ENCODE measurements at regions not wholly inside any gene's neighbourhood (a gene's known extent, or its start where the extent isn't known, plus 50 kb on each side); places are given as distances from the start of the nearest gene placed in this dataset.

DNA sequence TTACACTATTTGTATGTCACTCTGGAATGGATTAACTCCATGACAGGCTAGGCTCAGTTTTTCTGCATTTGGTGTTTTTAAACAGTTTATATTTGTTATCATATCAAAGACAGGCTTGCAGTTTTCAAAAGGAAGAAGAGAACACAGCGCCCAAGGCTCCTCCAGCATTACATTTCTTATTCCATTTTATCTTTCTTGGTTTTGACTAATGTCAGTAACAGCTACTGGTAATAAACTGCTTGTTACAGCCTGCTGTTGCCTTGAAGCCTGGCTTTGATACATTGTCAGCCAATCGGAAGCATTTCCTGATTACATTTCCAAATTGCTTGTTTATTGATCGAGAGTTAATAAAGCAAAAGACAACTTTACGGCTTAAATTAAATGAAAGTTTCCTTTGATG is 166.0 kb upstream of the MDFIC start:
- 51% methylated on average over 4 of the region's 4 CpGs for WGBS
- Histone ChIP-seq H3K4me3 (ENCODE audit: low read depth, low read length) (no peak overlapping the region), H3K36me3 (ENCODE audit: insufficient read depth) (no peaks in the 10 kb centered on the region), H3K4me1 (ENCODE audit: insufficient read depth) (no peaks in the 10 kb centered on the region), H3K27ac (ENCODE audit: low read depth) (no peak overlapping the region)
- DNase-seq (ENCODE audit: extremely low spot score) = no peak

GRCh38 chr7:114758661-114759227 is 163.2 kb upstream of the MDFIC start:
- DNase-seq (ENCODE audit: extremely low spot score) = no peak
- Histone ChIP-seq H3K4me1 (ENCODE audit: insufficient read depth) (no peaks in the 10 kb centered on the region), H3K27ac (ENCODE audit: low read depth) (no peak overlapping the region), H3K4me3 (ENCODE audit: low read depth, low read length) (no peak overlapping the region), H3K36me3 (ENCODE audit: insufficient read depth) (no peaks in the 10 kb centered on the region)
- 89% methylated on average over 4 of the region's 4 CpGs for WGBS

DNA sequence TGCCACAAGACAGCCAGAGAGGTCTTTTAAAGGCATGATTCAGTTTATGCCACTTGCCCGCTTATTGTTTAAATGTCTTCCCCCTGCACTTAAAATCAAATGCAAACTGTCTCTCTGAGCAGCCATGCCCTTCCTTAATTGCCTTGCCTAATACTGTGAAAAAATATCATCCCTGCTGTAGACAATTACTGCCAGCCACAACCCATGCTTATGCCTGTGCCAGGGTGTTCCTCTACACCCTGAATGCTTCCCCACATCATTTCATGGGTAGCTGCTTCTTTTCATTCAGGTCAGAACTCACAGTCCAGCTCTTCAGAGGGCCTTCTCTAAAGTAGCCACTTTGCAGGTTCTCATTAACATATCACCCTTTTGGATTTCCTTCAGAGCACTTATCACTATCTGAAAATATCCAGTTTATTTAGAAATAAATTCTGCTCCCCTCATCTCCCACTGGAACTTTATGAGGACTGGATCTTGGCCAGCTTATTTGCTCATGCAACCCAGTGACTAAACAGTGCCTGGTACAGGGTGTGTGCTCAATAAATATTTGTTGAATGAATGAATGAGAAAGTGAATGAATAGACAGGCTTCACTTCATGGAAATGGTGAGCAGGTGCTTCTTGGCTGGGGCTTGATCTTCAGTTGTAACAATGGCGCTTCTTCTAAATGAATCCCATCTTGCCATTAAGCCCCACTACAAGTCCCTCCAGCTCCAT is 162.4 kb upstream of the MDFIC start:
- Histone ChIP-seq H3K4me3 (ENCODE audit: low read depth, low read length) (no peak overlapping the region), H3K27ac (ENCODE audit: low read depth) (no peak overlapping the region), H3K36me3 (ENCODE audit: insufficient read depth) (no peaks in the 10 kb centered on the region), H3K4me1 (ENCODE audit: insufficient read depth) (no peaks in the 10 kb centered on the region)
- no peak for DNase-seq (ENCODE audit: extremely low spot score)
- 96% methylated on average over 2 of the region's 2 CpGs for WGBS

DNA sequence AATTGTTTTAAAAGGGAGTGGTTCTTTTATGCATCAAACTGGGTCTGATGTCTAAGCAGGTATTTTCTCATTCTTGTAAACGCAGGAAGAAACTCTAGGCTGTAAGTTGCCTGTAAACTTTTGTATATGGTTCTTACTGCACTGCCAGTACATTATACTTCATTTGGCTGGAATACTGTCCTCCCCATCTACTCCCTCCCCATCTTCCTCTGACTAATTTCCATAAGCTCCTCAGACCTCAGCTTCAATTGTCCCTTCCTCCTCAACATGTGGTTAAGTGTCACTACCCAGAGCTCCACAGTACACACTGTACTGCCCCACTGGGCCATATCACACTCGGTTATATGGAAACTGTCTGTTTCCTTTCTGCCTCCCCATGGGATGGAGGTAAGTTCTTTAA is 161.4 kb upstream of the MDFIC start:
- Histone ChIP-seq H3K4me3 (ENCODE audit: low read depth, low read length) (no peak overlapping the region), H3K4me1 (ENCODE audit: insufficient read depth) (no peaks in the 10 kb centered on the region), H3K36me3 (ENCODE audit: insufficient read depth) (no peaks in the 10 kb centered on the region), H3K27ac (ENCODE audit: low read depth) (no peak overlapping the region)
- 81% methylated on average over 2 of the region's 2 CpGs for WGBS
- no peak for DNase-seq (ENCODE audit: extremely low spot score)

GRCh38 chr7:114761973-114762372 is 159.9 kb upstream of the MDFIC start:
- 92% methylated on average over 2 of the region's 2 CpGs for WGBS
- no peak overlapping the region for H3K4me3 ChIP-seq (ENCODE audit: low read depth, low read length)

DNA sequence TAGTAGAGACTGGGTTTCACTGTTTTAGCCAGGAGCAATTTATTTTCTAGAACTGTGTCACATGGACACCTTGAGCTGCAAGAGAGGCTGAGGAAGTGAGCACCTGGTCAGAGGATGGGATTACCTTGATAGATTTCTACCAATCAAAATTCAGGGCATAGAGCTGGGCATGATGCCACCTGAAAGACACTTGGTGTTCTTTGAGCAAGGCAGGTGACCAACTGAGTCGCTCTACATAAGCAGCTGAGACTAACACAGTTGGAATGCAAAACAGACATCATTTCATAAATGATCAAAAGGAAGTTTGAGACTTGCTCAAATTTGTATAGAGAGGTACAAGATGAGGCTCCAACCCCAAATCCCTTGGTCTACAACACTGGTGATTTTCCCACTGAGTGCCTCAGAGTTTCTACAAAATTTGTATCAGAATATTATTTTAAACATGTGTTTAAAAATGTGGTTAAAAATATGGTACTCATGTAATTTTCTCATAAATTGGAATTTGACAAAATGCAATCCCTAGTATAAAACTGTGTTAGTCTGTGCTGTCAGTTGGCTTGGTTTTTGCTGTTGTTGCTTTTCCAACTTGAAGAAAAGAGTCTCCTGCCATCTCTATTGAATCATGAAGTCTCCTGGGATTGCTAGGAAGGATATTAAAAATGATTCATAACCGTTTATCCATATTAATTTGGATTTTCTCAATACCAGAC is 156.4 kb upstream of the MDFIC start:
- 77% methylated on average over 2 of the region's 2 CpGs for WGBS
- Histone ChIP-seq H3K36me3 (ENCODE audit: insufficient read depth) (no peaks in the 10 kb centered on the region), H3K27ac (ENCODE audit: low read depth) (no peak overlapping the region), H3K4me3 (ENCODE audit: low read depth, low read length) (no peak overlapping the region), H3K4me1 (ENCODE audit: insufficient read depth) (no peaks in the 10 kb centered on the region)
- DNase-seq (ENCODE audit: extremely low spot score) = no peak

More at GRCh38 chr7:114761973-114762372, 159.9 kb upstream of the MDFIC start:
- Histone ChIP-seq H3K4me1 (ENCODE audit: insufficient read depth) (no peaks in the 10 kb centered on the region), H3K36me3 (ENCODE audit: insufficient read depth) (no peaks in the 10 kb centered on the region), H3K27ac (ENCODE audit: low read depth) (no peak overlapping the region)
- no peak for DNase-seq (ENCODE audit: extremely low spot score)

GRCh38 chr7:114766041-114766356 is 155.9 kb upstream of the MDFIC start:
- Histone ChIP-seq H3K4me1 (ENCODE audit: insufficient read depth) (no peaks in the 10 kb centered on the region), H3K4me3 (ENCODE audit: low read depth, low read length) (no peak overlapping the region), H3K36me3 (ENCODE audit: insufficient read depth) (no peaks in the 10 kb centered on the region), H3K27ac (ENCODE audit: low read depth) (no peak overlapping the region)
- WGBS = 89% methylated on average over 5 of the region's 5 CpGs
- no peak for DNase-seq (ENCODE audit: extremely low spot score)

GRCh38 chr7:114777288-114777687 is 144.6 kb upstream of the MDFIC start:
- Histone ChIP-seq H3K4me3 (ENCODE audit: low read depth, low read length) (no peak overlapping the region), H3K27ac (ENCODE audit: low read depth) (no peak overlapping the region), H3K36me3 (ENCODE audit: insufficient read depth) (no peaks in the 10 kb centered on the region), H3K4me1 (ENCODE audit: insufficient read depth) (no peaks in the 10 kb centered on the region)
- WGBS = 86% methylated on average over 1 of the region's 1 CpG
- DNase-seq (ENCODE audit: extremely low spot score) = no peak

- H3K4me1 ChIP-seq (ENCODE audit: insufficient read depth) = no peaks in the 10 kb centered on the region
- H3K36me3 ChIP-seq (ENCODE audit: insufficient read depth) = no peaks in the 10 kb centered on the region
- DNase-seq (ENCODE audit: extremely low spot score) = no peak
- no peak overlapping the region for H3K4me3 ChIP-seq (ENCODE audit: low read depth, low read length)
- no peak overlapping the region for H3K27ac ChIP-seq (ENCODE audit: low read depth)
- WGBS = 94% methylated on average over 4 of the region's 4 CpGs
Measured at GRCh38 chr7:114783508-114783907, 138.4 kb upstream of the MDFIC start.

DNA sequence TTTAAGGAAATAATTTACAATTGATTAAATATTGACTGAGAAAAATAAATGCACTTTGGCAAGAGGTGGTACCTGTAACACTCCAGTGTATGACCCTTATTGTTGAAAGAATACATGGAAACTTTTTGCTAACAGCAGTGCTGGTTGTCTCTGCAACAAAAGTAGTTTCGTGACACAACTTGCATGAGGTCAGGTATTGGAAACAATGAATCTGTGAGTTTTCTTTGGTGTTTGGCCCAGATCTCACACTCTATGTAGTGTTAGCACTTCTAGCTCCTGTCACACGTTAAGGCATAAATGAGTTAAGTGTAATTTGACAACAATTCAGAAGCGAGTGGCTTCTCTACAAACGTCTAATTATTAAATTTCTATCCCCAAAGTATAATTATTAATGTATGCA is 137.7 kb upstream of the MDFIC start:
- WGBS = 87% methylated on average over 4 of the region's 4 CpGs
- Histone ChIP-seq H3K36me3 (ENCODE audit: insufficient read depth) (no peaks in the 10 kb centered on the region), H3K4me1 (ENCODE audit: insufficient read depth) (no peaks in the 10 kb centered on the region), H3K4me3 (ENCODE audit: low read depth, low read length) (no peak overlapping the region), H3K27ac (ENCODE audit: low read depth) (no peak overlapping the region)
- DNase-seq (ENCODE audit: extremely low spot score) = no peak

DNA sequence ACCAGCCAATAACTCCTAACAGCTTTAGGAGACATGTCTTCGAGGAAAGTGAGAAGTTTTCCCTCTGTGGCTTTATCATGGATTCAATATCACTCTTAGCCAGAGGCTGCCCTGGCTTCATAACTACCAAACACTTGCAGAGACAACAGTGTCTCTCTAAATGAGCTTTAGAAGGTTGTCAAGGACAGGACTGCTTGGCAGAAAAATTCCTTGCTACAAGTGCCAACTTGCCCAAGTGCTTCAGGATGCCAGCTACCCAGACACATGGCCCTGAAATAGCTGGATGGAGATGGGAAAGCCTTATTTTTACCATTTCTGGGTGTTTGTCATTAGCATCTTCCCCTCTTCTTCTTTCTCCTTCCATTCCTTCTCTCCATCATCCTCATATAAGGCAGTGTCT is 137.1 kb upstream of the MDFIC start:
- Histone ChIP-seq H3K4me1 (ENCODE audit: insufficient read depth) (no peaks in the 10 kb centered on the region), H3K27ac (ENCODE audit: low read depth) (no peak overlapping the region), H3K36me3 (ENCODE audit: insufficient read depth) (no peaks in the 10 kb centered on the region), H3K4me3 (ENCODE audit: low read depth, low read length) (no peak overlapping the region)
- no peak for DNase-seq (ENCODE audit: extremely low spot score)
- 65% methylated on average over 1 of the region's 1 CpG for WGBS

DNA sequence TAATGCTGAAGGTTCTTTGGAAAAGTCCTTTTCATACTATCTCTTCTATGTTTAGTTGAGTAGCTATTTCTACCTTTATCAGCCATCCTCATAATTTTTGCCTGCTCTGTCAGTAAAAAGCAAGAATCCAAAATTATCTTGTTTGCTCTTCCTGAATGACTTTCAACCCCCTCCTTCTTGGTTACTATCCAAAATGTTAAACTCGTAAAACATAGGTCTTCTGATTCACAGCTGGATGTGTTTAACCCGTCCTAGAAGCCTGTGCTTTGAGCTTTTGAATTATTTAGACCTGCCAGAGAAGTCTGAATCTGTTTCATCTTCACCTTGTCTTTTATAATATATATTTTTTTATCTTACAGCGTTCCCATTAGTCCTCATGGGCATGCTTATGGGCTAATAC is 136.4 kb upstream of the MDFIC start:
- H3K36me3 ChIP-seq (ENCODE audit: insufficient read depth) = no peaks in the 10 kb centered on the region
- no peak overlapping the region for H3K27ac ChIP-seq (ENCODE audit: low read depth)
- no peak overlapping the region for H3K4me3 ChIP-seq (ENCODE audit: low read depth, low read length)
- 26% methylated on average over 3 of the region's 3 CpGs for WGBS
- no peaks in the 10 kb centered on the region for H3K4me1 ChIP-seq (ENCODE audit: insufficient read depth)
- DNase-seq (ENCODE audit: extremely low spot score) = no peak

DNA sequence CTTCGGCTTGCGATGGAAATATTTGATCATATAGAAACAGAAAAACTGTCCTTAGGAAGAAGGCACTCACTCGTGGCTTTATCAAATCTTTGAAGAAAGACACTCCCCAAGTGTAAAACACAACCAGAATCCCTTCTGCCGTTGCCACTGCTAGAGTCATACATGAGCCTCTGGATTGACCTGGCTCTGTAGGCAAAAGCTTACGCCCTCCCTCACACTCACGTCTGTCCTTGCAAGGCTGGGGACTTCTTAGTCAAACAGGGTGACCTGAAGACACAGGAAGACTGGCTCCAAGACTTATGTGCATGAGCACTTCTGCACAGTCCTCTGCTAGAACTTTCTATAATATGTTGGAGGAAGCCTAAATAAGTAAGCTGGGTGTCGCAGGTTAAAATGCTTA is 135.4 kb upstream of the MDFIC start:
- DNase-seq (ENCODE audit: extremely low spot score) = no peak
- no peak overlapping the region for H3K27ac ChIP-seq (ENCODE audit: low read depth)
- no peak overlapping the region for H3K4me3 ChIP-seq (ENCODE audit: low read depth, low read length)
- H3K4me1 ChIP-seq (ENCODE audit: insufficient read depth) = no peaks in the 10 kb centered on the region
- 80% methylated on average over 7 of the region's 7 CpGs for WGBS
- no peaks in the 10 kb centered on the region for H3K36me3 ChIP-seq (ENCODE audit: insufficient read depth)

- Histone ChIP-seq H3K27ac (ENCODE audit: low read depth) (no peak overlapping the region), H3K36me3 (ENCODE audit: insufficient read depth) (no peaks in the 10 kb centered on the region), H3K4me3 (ENCODE audit: low read depth, low read length) (no peak overlapping the region), H3K4me1 (ENCODE audit: insufficient read depth) (no peaks in the 10 kb centered on the region)
- DNase-seq (ENCODE audit: extremely low spot score) = no peak
- WGBS = 71% methylated on average over 1 of the region's 1 CpG
Measured at GRCh38 chr7:114787556-114787955, 134.3 kb upstream of the MDFIC start.

Measured in urinary bladder (tissue), 3 donors.